Neutrophil (primary cell): ENCODE measurements at regions not wholly inside any gene's neighbourhood (a gene's known extent, or its start where the extent isn't known, plus 50 kb on each side); places are given as distances from the start of the nearest gene placed in this dataset.

Experiments used
- H3K27ac ChIP-seq: fragments of 200-600 bp; sonication (generic); 2 replicates; pipeline ENCODE4 v1.5.1; 2016; ENCODE audit warnings: mild to moderate bottlenecking, moderate library complexity
- H3K27me3 ChIP-seq: fragments of 200-600 bp; sonication (generic); 2 replicates; pipeline ENCODE4 v1.6.0; 2016; ENCODE audit warnings: mild to moderate bottlenecking
- H3K36me3 ChIP-seq: fragments of 200-600 bp; sonication (generic); 2 replicates; pipeline ENCODE4 v1.5.1; 2017
- H3K4me1 ChIP-seq, 2 experiments: fragments of 200-600 bp in 1 of 2; sonication (generic) in 1 of 2; 1 replicate in 1 of 2; 2 replicates in 1 of 2; pipeline versions ENCODE4 v1.5.1 to v1.6.1; 2013 to 2016; ENCODE audit warnings: low read depth in 1 of 2, low read length in 1 of 2, mild to moderate bottlenecking in 1 of 2, moderate library complexity in 1 of 2; ENCODE audit not compliant: control insufficient read depth in 1 of 2, insufficient read depth in 1 of 2
- H3K4me3 ChIP-seq, 2 experiments: fragments of 200-600 bp in 1 of 2; sonication (generic) in 1 of 2; 1 replicate in 1 of 2; 2 replicates in 1 of 2; pipeline ENCODE4 v1.5.1; 2013 to 2016; ENCODE audit warnings: low read depth in 1 of 2, low read length in 1 of 2, mild to moderate bottlenecking in 1 of 2, moderate library complexity in 1 of 2
- H3K9me3 ChIP-seq: fragments of 200-600 bp; sonication (generic); 2 replicates; pipeline ENCODE4 v1.5.1; 2016
- CTCF ChIP-seq: fragments of 200-600 bp; sonication (generic); IDR thresholded peaks from 2 replicates; pipeline ENCODE4 v1.5.1; 2016; ENCODE audit warnings: antibody characterized with exemption

GRCh38 chr14:86787717-86788116 is 1205.3 kb downstream of the GALC start:
- no peak for TF ChIP-seq CTCF

GRCh38 chr14:86782092-86782580 is 1210.8 kb downstream of the GALC start:
- TF ChIP-seq CTCF: no peak
- Histone ChIP-seq H3K27ac (no peak overlapping the region), H3K9me3 (no peaks in the 10 kb centered on the region), H3K36me3 (no peaks in the 10 kb centered on the region), H3K27me3 (no peaks in the 10 kb centered on the region), H3K4me1 (no peaks in the 10 kb centered on the region), H3K4me3 (no peak overlapping the region)

More at GRCh38 chr14:86787717-86788116, 1205.3 kb downstream of the GALC start:
- no peaks in the 10 kb centered on the region for H3K4me1 ChIP-seq
- H3K27me3 ChIP-seq: no peaks in the 10 kb centered on the region
- no peak overlapping the region for H3K27ac ChIP-seq
- no peak overlapping the region for H3K4me3 ChIP-seq
- H3K36me3 ChIP-seq: no peaks in the 10 kb centered on the region
- H3K9me3 ChIP-seq: no peaks in the 10 kb centered on the region

GRCh38 chr14:86780876-86781510 is 1212.0 kb downstream of the GALC start:
- H3K27ac ChIP-seq: no peak overlapping the region
- no peak for TF ChIP-seq CTCF
- H3K36me3 ChIP-seq: no peaks in the 10 kb centered on the region
- H3K4me1 ChIP-seq: no peaks in the 10 kb centered on the region
- no peaks in the 10 kb centered on the region for H3K9me3 ChIP-seq
- no peaks in the 10 kb centered on the region for H3K27me3 ChIP-seq
- no peak overlapping the region for H3K4me3 ChIP-seq

- no peaks in the 10 kb centered on the region for H3K4me1 ChIP-seq
- H3K4me3 ChIP-seq: no peak overlapping the region
- no peaks in the 10 kb centered on the region for H3K27me3 ChIP-seq
- no peaks in the 10 kb centered on the region for H3K36me3 ChIP-seq
- no peak for TF ChIP-seq CTCF
- H3K27ac ChIP-seq: no peak overlapping the region
- H3K9me3 ChIP-seq: no peaks in the 10 kb centered on the region
These were observed 1212.5 kb downstream of the GALC start for GRCh38 chr14:86780461-86780860.

GRCh38 chr14:86779416-86779815 is 1213.6 kb downstream of the GALC start:
- Histone ChIP-seq H3K9me3 (no peaks in the 10 kb centered on the region), H3K4me1 (no peaks in the 10 kb centered on the region), H3K36me3 (no peaks in the 10 kb centered on the region), H3K27me3 (no peaks in the 10 kb centered on the region), H3K4me3 (no peak overlapping the region), H3K27ac (no peak overlapping the region)
- no peak for TF ChIP-seq CTCF
